Activated gamma-delta T cell (primary cell): ENCODE measurements at regions not wholly inside any gene's neighbourhood (a gene's known extent, or its start where the extent isn't known, plus 50 kb on each side); places are given as distances from the start of the nearest gene placed in this dataset.

Experiments
- DNase-seq: peaks from one replicate; lab custom pipeline; 2025; lab: John Stamatoyannopoulos, UW

- DNase-seq = no peak
Observed at GRCh38 chr18:40949114-40949950, 1005.7 kb upstream of the PIK3C3 start.

- no peak for DNase-seq
Observed at GRCh38 chr18:40944576-40944975, 1010.5 kb upstream of the PIK3C3 start.

GRCh38 chr18:40939656-40940515 is 1015.1 kb upstream of the PIK3C3 start:
- DNase-seq = no peak

- DNase-seq = no peak
Observed at GRCh38 chr18:40938615-40939014, 1016.4 kb upstream of the PIK3C3 start.

- no peak for DNase-seq
Observed at GRCh38 chr18:40937386-40937785, 1017.6 kb upstream of the PIK3C3 start.

- DNase-seq = no peak
Observed at GRCh38 chr18:40935423-40935822, 1019.6 kb upstream of the PIK3C3 start.

GRCh38 chr18:40932862-40933261 is 1022.2 kb upstream of the PIK3C3 start:
- DNase-seq = no peak

GRCh38 chr18:40930211-40930882 is 1024.7 kb upstream of the PIK3C3 start:
- DNase-seq = no peak

- no peak for DNase-seq
Observed at GRCh38 chr18:40929399-40929798, 1025.6 kb upstream of the PIK3C3 start.

GRCh38 chr18:40926679-40927078 is 1028.4 kb upstream of the PIK3C3 start:
- DNase-seq = no peak

GRCh38 chr18:40925071-40925541 is 1029.9 kb upstream of the PIK3C3 start:
- DNase-seq = no peak

- DNase-seq = no peak
Observed at GRCh38 chr18:40921845-40922629, 1033.0 kb upstream of the PIK3C3 start.

- no peak for DNase-seq
Observed at GRCh38 chr18:40917056-40917455, 1038.0 kb upstream of the PIK3C3 start.

GRCh38 chr18:40915724-40916123 is 1039.3 kb upstream of the PIK3C3 start:
- no peak for DNase-seq

GRCh38 chr18:40911582-40912254 is 1043.3 kb upstream of the PIK3C3 start:
- DNase-seq = no peak

- no peak for DNase-seq
Observed at GRCh38 chr18:40911041-40911440, 1044.0 kb upstream of the PIK3C3 start.

- DNase-seq = no peak
Observed at GRCh38 chr18:40907842-40908241, 1047.2 kb upstream of the PIK3C3 start.

- DNase-seq = no peak
Observed at GRCh38 chr18:40904295-40904694, 1050.7 kb upstream of the PIK3C3 start.

GRCh38 chr18:40902436-40902835 is 1052.6 kb upstream of the PIK3C3 start:
- DNase-seq = no peak

- no peak for DNase-seq
Observed at GRCh38 chr18:40897884-40898283, 1057.2 kb upstream of the PIK3C3 start.

- DNase-seq = no peak
Observed at GRCh38 chr18:40883271-40883670, 1071.8 kb upstream of the PIK3C3 start.
